Iris pigment epithelial cell (primary cell): ENCODE measurements at regions not wholly inside any gene's neighbourhood (a gene's known extent, or its start where the extent isn't known, plus 50 kb on each side); places are given as distances from the start of the nearest gene placed in this dataset.

Experiments used
- DNase-seq: peaks from one replicate; pipeline ENCODE4 v3.0.0-alpha.2; 2011; ENCODE audit warnings: low read depth

- no peak for DNase-seq
These were observed 440.9 kb downstream of the LRIG3 start for GRCh38 chr12:58479401-58479800.

GRCh38 chr12:58481811-58482210, 438.5 kb downstream of the LRIG3 start:
- DNase-seq = no peak

GRCh38 chr12:58487255-58487654, 433.0 kb downstream of the LRIG3 start:
- DNase-seq = no peak

- DNase-seq = peak; percentile 83
These were observed 432.6 kb downstream of the LRIG3 start for GRCh38 chr12:58487678-58488161.

- DNase-seq = no peak
These were observed 430.9 kb downstream of the LRIG3 start for GRCh38 chr12:58489394-58489793.

GRCh38 chr12:58491306-58491705, 429.0 kb downstream of the LRIG3 start:
- peak; percentile 75 for DNase-seq

GRCh38 chr12:58496411-58497190, 423.7 kb downstream of the LRIG3 start:
- DNase-seq = peak; percentile 66

GRCh38 chr12:58500399-58500798, 419.9 kb downstream of the LRIG3 start:
- DNase-seq = peak; percentile 48

- no peak for DNase-seq
These were observed 418.1 kb downstream of the LRIG3 start for GRCh38 chr12:58502226-58502625.

- no peak for DNase-seq
These were observed 417.5 kb downstream of the LRIG3 start for GRCh38 chr12:58502841-58503240.

GRCh38 chr12:58503731-58504130, 416.6 kb downstream of the LRIG3 start:
- DNase-seq = peak; percentile 48

- peak; percentile 80 for DNase-seq
These were observed 416.0 kb downstream of the LRIG3 start for GRCh38 chr12:58504143-58504938.

- DNase-seq = peak; percentile 93
These were observed 411.0 kb downstream of the LRIG3 start for GRCh38 chr12:58509116-58509885.

- no peak for DNase-seq
These were observed 406.9 kb downstream of the LRIG3 start for GRCh38 chr12:58513301-58513834.

GRCh38 chr12:58513852-58514251, 406.5 kb downstream of the LRIG3 start:
- no peak for DNase-seq

GRCh38 chr12:58519839-58520238, 400.5 kb downstream of the LRIG3 start:
- DNase-seq = no peak

- no peak for DNase-seq
These were observed 399.2 kb downstream of the LRIG3 start for GRCh38 chr12:58521152-58521551.

GRCh38 chr12:58521796-58522195, 398.5 kb downstream of the LRIG3 start:
- DNase-seq = no peak

GRCh38 chr12:58523360-58523759, 396.9 kb downstream of the LRIG3 start:
- DNase-seq = no peak

GRCh38 chr12:58528271-58528670, 392.0 kb downstream of the LRIG3 start:
- DNase-seq = peak; percentile 57

- DNase-seq = peak; percentile 89
These were observed 391.1 kb downstream of the LRIG3 start for GRCh38 chr12:58529114-58529665.
